GM12878 (cell line): ENCODE measurements at regions not wholly inside any gene's neighbourhood (a gene's known extent, or its start where the extent isn't known, plus 50 kb on each side); places are given as distances from the start of the nearest gene placed in this dataset.

Experiments
- ATAC-seq: fragments of 200-7000 bp; cut with Tn5 transposase; 3 replicates; pipeline ENCODE4 v1.9.1; 2020; ENCODE audit warnings: mild to moderate bottlenecking, moderate library complexity
- BruUV-seq: library from RNA; stranded (reverse); fragments of 400-500 nt; replicated peaks from 2 replicates; lab custom pipeline; 2021; lab: Mats Ljungman, UMichigan
- CTCF ChIA-PET: fragments of 300-600 bp; sonication (Branson Sonifier 250); formaldehyde crosslinking; extraction: SDS; loops from one replicate; lab custom pipeline; 2021; ENCODE audit warnings: inconsistent platforms; lab: Yijun Ruan, JAX
- POLR2A ChIA-PET: fragments of 350-600 bp; formaldehyde crosslinking; extraction: SDS; loops from one replicate; lab custom pipeline; 2021; ENCODE audit warnings: inconsistent platforms; lab: Charles Lee
- RAD21 ChIA-PET: fragments of 300-600 bp; sonication (Branson Sonifier 250); formaldehyde crosslinking; loops from one replicate; lab custom pipeline; 2023; ENCODE audit warnings: antibody characterized with exemption; ENCODE audit not compliant: unreplicated experiment; lab: Charles Lee
- SMC1A ChIA-PET: fragments of 300-600 bp; sonication (Branson Sonifier 250); formaldehyde crosslinking; loops from one replicate; lab custom pipeline; 2023; ENCODE audit not compliant: unreplicated experiment, uncharacterized antibody; lab: Charles Lee
- DNase-seq: peaks from one replicate; pipeline ENCODE4 v3.0.0-alpha.2; 2011; ENCODE audit warnings: low read depth, low spot score
- FAIRE-seq: peaks from 3 replicates; lab custom pipeline; 2011; peaks lifted over from hg19 to GRCh38; lab: Jason Lieb, UNC
- H2AFZ ChIP-seq: 2 replicates; pipeline ENCODE4 v1.6.0; 2011; ENCODE audit warnings: low read depth, low read length, control low read depth; ENCODE audit not compliant: control insufficient read depth
- H3K27ac ChIP-seq: 2 replicates; pipeline ENCODE4 v1.5.1; 2011; ENCODE audit warnings: control low read depth; ENCODE audit not compliant: control insufficient read depth, insufficient read depth
- H3K27me3 ChIP-seq, 2 experiments: replicated peaks in 1 of 2; 2 replicates each; pipeline versions ENCODE4 v1.6.0 to v1.6.1; 2011; ENCODE audit warnings: low read length in 1 of 2; ENCODE audit not compliant: control insufficient read depth in 2 of 2, insufficient read depth in 2 of 2
- H3K36me3 ChIP-seq, 2 experiments: 2 replicates each; pipeline ENCODE4 v1.5.1; 2011; ENCODE audit warnings: low read length in 1 of 2; ENCODE audit not compliant: control insufficient read depth in 2 of 2, insufficient read depth in 2 of 2
- H3K4me1 ChIP-seq: 2 replicates; pipeline ENCODE4 v1.6.1; 2011; ENCODE audit warnings: mild to moderate bottlenecking, low read length, moderate library complexity, mixed read lengths; ENCODE audit not compliant: control insufficient read depth, insufficient read depth
- H3K4me2 ChIP-seq: 2 replicates; pipeline ENCODE4 v1.6.0; 2011; ENCODE audit warnings: control low read depth; ENCODE audit not compliant: control insufficient read depth, insufficient read depth
- H3K4me3 ChIP-seq: fragments of 200-600 bp; sonication (generic); 2 replicates; pipeline ENCODE4 v1.5.1; 2016
- H3K79me2 ChIP-seq: 2 replicates; pipeline ENCODE4 v1.6.0; 2011; ENCODE audit warnings: low read length; ENCODE audit not compliant: control insufficient read depth, insufficient read depth
- H3K9ac ChIP-seq: 2 replicates; pipeline ENCODE4 v1.8.0; 2011; ENCODE audit warnings: low read length, control low read depth, mixed read lengths; ENCODE audit not compliant: control insufficient read depth, insufficient read depth
- H3K9me3 ChIP-seq: replicated peaks from 3 replicates; pipeline ENCODE4 v1.5.1; 2011; ENCODE audit warnings: mild to moderate bottlenecking, low read length; ENCODE audit not compliant: control insufficient read depth, insufficient read depth
- H4K20me1 ChIP-seq: 2 replicates; pipeline ENCODE4 v1.6.0; 2011; ENCODE audit not compliant: control insufficient read depth, insufficient read depth
- BRCA1 ChIP-seq: IDR thresholded peaks from 2 replicates; pipeline ENCODE4 v1.6.1; 2011; ENCODE audit warnings: low read depth, low read length, improper control_type of control experiment
- GABPA ChIP-seq: IDR thresholded peaks from 2 replicates; pipeline ENCODE4 v1.6.1; 2014; ENCODE audit warnings: antibody characterized with exemption, low read depth, mild to moderate bottlenecking, inconsistent platforms
- GATAD2B ChIP-seq: fragments of 450-650 bp; conservative IDR thresholded peaks from 2 replicates; pipeline ENCODE4 v1.6.1; 2017; ENCODE audit warnings: low read depth, mild to moderate bottlenecking, moderate library complexity
- IKZF1 ChIP-seq: fragments of 450-650 bp; conservative IDR thresholded peaks from 2 replicates; pipeline ENCODE4 v1.6.1; 2017; ENCODE audit warnings: antibody characterized with exemption, mild to moderate bottlenecking
- IRF5 ChIP-seq: fragments of 450-650 bp; IDR thresholded peaks from 2 replicates; pipeline ENCODE4 v1.6.1; 2017; ENCODE audit warnings: borderline replicate concordance
- MXI1 ChIP-seq: fragments of 150-350 bp; IDR thresholded peaks from 2 replicates; pipeline ENCODE4 v1.6.1; 2011; ENCODE audit warnings: low read depth, mild to moderate bottlenecking, inconsistent platforms, low read length, improper control_type of control experiment
- RFX5 ChIP-seq: IDR thresholded peaks from 2 replicates; pipeline ENCODE4 v1.6.1; 2011; ENCODE audit warnings: low read depth, low read length, improper control_type of control experiment
- SMC3 ChIP-seq: IDR thresholded peaks from 2 replicates; pipeline ENCODE4 v1.6.1; 2011; ENCODE audit warnings: low read length, improper control_type of control experiment, borderline replicate concordance
- STAT3 ChIP-seq: IDR thresholded peaks from 2 replicates; pipeline ENCODE4 v1.6.1; 2011; ENCODE audit warnings: low read depth, low read length, improper control_type of control experiment
- ZNF384 ChIP-seq: IDR thresholded peaks from 2 replicates; pipeline ENCODE4 v1.6.1; 2012; ENCODE audit warnings: low read depth, mild to moderate bottlenecking, low read length, improper control_type of control experiment, borderline replicate concordance
- WGBS: methylation state at CpG from one replicate; pipeline ENCODE4 v1.1.6; 2016; ENCODE audit warnings: low lambda C conversion rate; ENCODE audit not compliant: insufficient replicate concordance, insufficient coverage; ENCODE audit errors: missing lambda C conversion rate; 5-methylcytosine and 5-hydroxymethylcytosine counted together
- in situ Hi-C: fragments of 300-500 bp; cut with MboI; formaldehyde crosslinking; loops from 9 replicates; pipeline ENCODE4 v1.14.3; 2018; ENCODE audit warnings: mixed read lengths
- intact Hi-C: fragments of 100-400 bp; cut with micrococcal nuclease; formaldehyde crosslinking; loops from one replicate; pipeline ENCODE4 v1.14.2; 2022; ENCODE audit not compliant: unreplicated experiment
- TF ChIP-seq, protein P1 (sequence below): IDR thresholded peaks from 2 replicates; pipeline ENCODE4 v1.6.1; 2012; ENCODE audit warnings: mild to moderate bottlenecking, low read depth, low read length

DNA sequence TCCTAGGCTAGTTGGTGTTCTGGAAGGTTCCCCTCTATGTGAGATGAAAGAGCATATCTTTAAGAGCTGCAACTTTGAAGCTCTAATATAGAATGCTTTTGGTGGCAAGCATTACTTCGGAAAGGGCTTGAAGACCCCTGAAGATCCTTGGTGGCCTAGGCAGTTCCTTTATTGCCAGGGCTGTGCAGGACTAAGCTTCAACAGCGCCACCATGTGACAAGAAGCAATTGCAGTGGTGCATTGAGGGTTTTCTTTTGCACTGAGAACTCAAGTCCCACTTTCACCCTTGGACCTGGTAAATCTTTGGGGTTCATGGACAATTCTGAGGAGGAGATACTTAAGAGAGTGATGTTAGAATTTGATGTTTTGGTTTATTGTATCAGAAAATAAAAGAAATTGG lies 237.4 kb upstream of the GMDS start:
- POLR2A ChIA-PET = no interaction called here
- H3K79me2 ChIP-seq = no peaks in the 10 kb centered on the region
- no peaks in the 10 kb centered on the region for H3K36me3 ChIP-seq
- 41% methylated on average over 2 of the region's 2 CpGs for WGBS
- no peak overlapping the region for H3K4me3 ChIP-seq
- H3K27ac ChIP-seq = no peak overlapping the region
- RAD21 ChIA-PET = no interaction called here
- H3K9ac ChIP-seq = no peak overlapping the region
- FAIRE-seq (no peak), ATAC-seq (no peak), DNase-seq (no peak)
- BruUV-seq = no TSS peak
- TF ChIP-seq STAT3 (no peak), MXI1 (no peak), ZNF384 (no peak), SMC3 (no peak), IKZF1 (no peak), GABPA (no peak), BRCA1 (no peak), RFX5 (no peak), IRF5 (no peak), GATAD2B (no peak)
- TF ChIP-seq, protein P1, sequence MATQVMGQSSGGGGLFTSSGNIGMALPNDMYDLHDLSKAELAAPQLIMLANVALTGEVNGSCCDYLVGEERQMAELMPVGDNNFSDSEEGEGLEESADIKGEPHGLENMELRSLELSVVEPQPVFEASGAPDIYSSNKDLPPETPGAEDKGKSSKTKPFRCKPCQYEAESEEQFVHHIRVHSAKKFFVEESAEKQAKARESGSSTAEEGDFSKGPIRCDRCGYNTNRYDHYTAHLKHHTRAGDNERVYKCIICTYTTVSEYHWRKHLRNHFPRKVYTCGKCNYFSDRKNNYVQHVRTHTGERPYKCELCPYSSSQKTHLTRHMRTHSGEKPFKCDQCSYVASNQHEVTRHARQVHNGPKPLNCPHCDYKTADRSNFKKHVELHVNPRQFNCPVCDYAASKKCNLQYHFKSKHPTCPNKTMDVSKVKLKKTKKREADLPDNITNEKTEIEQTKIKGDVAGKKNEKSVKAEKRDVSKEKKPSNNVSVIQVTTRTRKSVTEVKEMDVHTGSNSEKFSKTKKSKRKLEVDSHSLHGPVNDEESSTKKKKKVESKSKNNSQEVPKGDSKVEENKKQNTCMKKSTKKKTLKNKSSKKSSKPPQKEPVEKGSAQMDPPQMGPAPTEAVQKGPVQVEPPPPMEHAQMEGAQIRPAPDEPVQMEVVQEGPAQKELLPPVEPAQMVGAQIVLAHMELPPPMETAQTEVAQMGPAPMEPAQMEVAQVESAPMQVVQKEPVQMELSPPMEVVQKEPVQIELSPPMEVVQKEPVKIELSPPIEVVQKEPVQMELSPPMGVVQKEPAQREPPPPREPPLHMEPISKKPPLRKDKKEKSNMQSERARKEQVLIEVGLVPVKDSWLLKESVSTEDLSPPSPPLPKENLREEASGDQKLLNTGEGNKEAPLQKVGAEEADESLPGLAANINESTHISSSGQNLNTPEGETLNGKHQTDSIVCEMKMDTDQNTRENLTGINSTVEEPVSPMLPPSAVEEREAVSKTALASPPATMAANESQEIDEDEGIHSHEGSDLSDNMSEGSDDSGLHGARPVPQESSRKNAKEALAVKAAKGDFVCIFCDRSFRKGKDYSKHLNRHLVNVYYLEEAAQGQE = no peak
- no peak overlapping the region for H2AFZ ChIP-seq
- H3K9me3 ChIP-seq = no peaks in the 10 kb centered on the region; the same call in 2 of the 3 replicates
- intact Hi-C loops (no loop called here), in situ Hi-C loops (no loop called here)
- H3K4me1 ChIP-seq = no peaks in the 10 kb centered on the region
- no peak overlapping the region for H3K4me2 ChIP-seq
- H3K27me3 ChIP-seq = no peaks in the 10 kb centered on the region; a peak in 2 of 4 replicates
- SMC1A ChIA-PET = no interaction called here
- CTCF ChIA-PET = interaction anchor here (1.0 kb wide), 1 partner anchor 13 kb away, joined by 4 read pairs; no protein-coding TSS in a partner anchor
- no peaks in the 10 kb centered on the region for H4K20me1 ChIP-seq
